Neural crest cell (in vitro differentiated cells): ENCODE measurements at regions not wholly inside any gene's neighbourhood (a gene's known extent, or its start where the extent isn't known, plus 50 kb on each side); places are given as distances from the start of the nearest gene placed in this dataset.

ENCODE experiments used
- DNase-seq: peaks from one replicate; pipeline ENCODE4 v3.0.0; 2021; ENCODE audit warnings: low read depth, mixed read lengths, low spot score
- H3K27ac Mint-ChIP-seq: one replicate; pipeline ENCODE4 v1.8.0; 2021; ENCODE audit warnings: mild to moderate bottlenecking, mixed read lengths; ENCODE audit not compliant: unreplicated experiment
- H3K27me3 Mint-ChIP-seq: 2 replicates; pipeline ENCODE4 v1.8.0; 2021; ENCODE audit warnings: low read depth, mild to moderate bottlenecking, mixed read lengths
- H3K36me3 Mint-ChIP-seq: 2 replicates; pipeline ENCODE4 v1.8.0; 2021; ENCODE audit warnings: low read depth, mild to moderate bottlenecking, mixed read lengths
- H3K4me1 Mint-ChIP-seq: 2 replicates; pipeline ENCODE4 v1.8.0; 2021; ENCODE audit warnings: mixed read lengths
- H3K4me3 Mint-ChIP-seq: one replicate; pipeline ENCODE4 v1.8.0; 2021; ENCODE audit warnings: mild to moderate bottlenecking, mixed read lengths
- H3K9me3 Mint-ChIP-seq: 2 replicates; pipeline ENCODE4 v1.8.0; 2021; ENCODE audit warnings: mixed read lengths
- CTCF ChIP-seq: fragments of 200-600 bp; sonication (generic); conservative IDR thresholded peaks from 2 replicates; pipeline ENCODE4 v1.5.0; 2021; ENCODE audit warnings: antibody characterized with exemption, mild to moderate bottlenecking

- H3K4me3 Mint-ChIP-seq = no peak overlapping the region
- H3K9me3 Mint-ChIP-seq = peaks cover 4% of the 10 kb centered on the region
- H3K36me3 Mint-ChIP-seq = no peaks in the 10 kb centered on the region
- no peaks in the 10 kb centered on the region for H3K27me3 Mint-ChIP-seq
- TF ChIP-seq CTCF = no peak
- peak overlapping the region; percentile 36 for H3K27ac Mint-ChIP-seq
- DNase-seq = no peak
- H3K4me1 Mint-ChIP-seq = peaks cover 36% of the 10 kb centered on the region
Measured at GRCh38 chr6:137692308-137692707, 174.8 kb upstream of the TNFAIP3 start.

GRCh38 chr6:137692806-137693205, 174.3 kb upstream of the TNFAIP3 start:
- Mint-ChIP-seq H3K4me1 (peaks cover 41% of the 10 kb centered on the region), H3K27ac (peak overlapping the region; percentile 36), H3K9me3 (peaks cover 4% of the 10 kb centered on the region), H3K36me3 (no peaks in the 10 kb centered on the region), H3K4me3 (peak overlapping the region; percentile 8), H3K27me3 (no peaks in the 10 kb centered on the region)
- no peak for DNase-seq
- TF ChIP-seq CTCF = no peak

GRCh38 chr6:137693711-137694110, 173.3 kb upstream of the TNFAIP3 start:
- TF ChIP-seq CTCF = no peak
- H3K27ac Mint-ChIP-seq = no peak overlapping the region
- H3K9me3 Mint-ChIP-seq = peaks cover 4% of the 10 kb centered on the region
- H3K27me3 Mint-ChIP-seq = no peaks in the 10 kb centered on the region
- no peak for DNase-seq
- no peaks in the 10 kb centered on the region for H3K36me3 Mint-ChIP-seq
- peaks cover 41% of the 10 kb centered on the region for H3K4me1 Mint-ChIP-seq
- H3K4me3 Mint-ChIP-seq = no peak overlapping the region

GRCh38 chr6:137696765-137697164, 170.3 kb upstream of the TNFAIP3 start:
- peak overlapping the region; percentile 22 for H3K27ac Mint-ChIP-seq
- DNase-seq = no peak
- peaks cover 41% of the 10 kb centered on the region for H3K4me1 Mint-ChIP-seq
- TF ChIP-seq CTCF = no peak
- H3K36me3 Mint-ChIP-seq = no peaks in the 10 kb centered on the region
- no peaks in the 10 kb centered on the region for H3K9me3 Mint-ChIP-seq
- H3K4me3 Mint-ChIP-seq = no peak overlapping the region
- no peaks in the 10 kb centered on the region for H3K27me3 Mint-ChIP-seq

- H3K27me3 Mint-ChIP-seq = no peaks in the 10 kb centered on the region
- peaks cover 40% of the 10 kb centered on the region for H3K4me1 Mint-ChIP-seq
- H3K27ac Mint-ChIP-seq = no peak overlapping the region
- no peaks in the 10 kb centered on the region for H3K9me3 Mint-ChIP-seq
- H3K36me3 Mint-ChIP-seq = no peaks in the 10 kb centered on the region
- no peak for DNase-seq
- no peak overlapping the region for H3K4me3 Mint-ChIP-seq
- no peak for TF ChIP-seq CTCF
Measured at GRCh38 chr6:137697267-137697938, 169.7 kb upstream of the TNFAIP3 start.
